8988T (cell line): ENCODE measurements at regions not wholly inside any gene's neighbourhood (a gene's known extent, or its start where the extent isn't known, plus 50 kb on each side); places are given as distances from the start of the nearest gene placed in this dataset.
"Not testable (repeated sequence)": the region's sequence is repeated elsewhere in the genome, so short reads cannot be mapped to it uniquely, and the experiment has no call there.

ENCODE experiments used
- DNase-seq: peaks from one replicate; pipeline ENCODE4 v3.0.0; 2011

DNA sequence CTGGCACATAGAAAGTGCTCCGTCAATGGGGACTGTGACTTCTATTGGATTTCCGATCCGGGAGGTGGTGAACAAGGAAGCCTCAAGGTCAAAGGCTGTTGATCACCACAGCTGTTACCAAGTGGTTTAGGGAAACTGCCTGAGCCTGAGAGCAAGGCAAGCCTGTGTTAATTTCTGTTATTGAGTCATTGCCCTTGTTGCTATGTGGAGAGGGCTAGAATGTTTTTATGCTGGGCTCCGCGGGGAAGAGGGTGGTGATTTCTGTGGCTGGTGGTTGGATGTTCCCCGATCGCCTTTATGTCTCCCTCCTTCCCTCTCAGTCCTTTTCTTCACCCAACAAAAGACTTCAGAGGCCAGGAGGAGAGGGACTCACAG lies 108.5 kb upstream of the ALX4 start:
- DNase-seq = no peak

DNA sequence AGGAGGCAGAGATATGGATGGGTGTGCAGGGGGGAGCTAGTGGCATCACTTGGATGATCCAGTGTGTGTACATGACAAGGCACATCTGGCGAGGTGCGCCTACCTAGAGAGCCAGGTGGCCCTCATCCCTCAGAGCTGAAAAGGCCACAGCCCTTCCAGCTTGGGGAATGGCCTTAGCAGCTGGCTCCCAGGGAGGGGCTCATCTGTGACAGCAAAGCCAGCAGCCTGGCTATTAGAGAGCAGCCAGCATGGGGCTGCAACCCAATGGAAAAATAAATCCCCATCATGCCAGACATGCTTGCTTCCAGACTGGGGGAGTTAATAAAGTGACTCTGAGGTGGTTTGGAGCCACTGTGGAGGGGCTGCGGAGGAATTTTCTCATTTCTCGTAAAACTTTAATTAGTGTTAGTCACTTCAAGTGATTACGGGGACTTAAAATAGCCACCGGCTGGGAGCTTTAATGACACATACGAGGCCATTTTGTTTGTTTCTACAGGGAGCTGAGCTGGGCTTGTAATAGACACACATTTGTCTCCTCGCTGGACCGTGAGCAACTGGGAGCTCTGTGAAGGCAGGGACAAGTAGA lies 111.2 kb upstream of the ALX4 start:
- DNase-seq = no peak

DNA sequence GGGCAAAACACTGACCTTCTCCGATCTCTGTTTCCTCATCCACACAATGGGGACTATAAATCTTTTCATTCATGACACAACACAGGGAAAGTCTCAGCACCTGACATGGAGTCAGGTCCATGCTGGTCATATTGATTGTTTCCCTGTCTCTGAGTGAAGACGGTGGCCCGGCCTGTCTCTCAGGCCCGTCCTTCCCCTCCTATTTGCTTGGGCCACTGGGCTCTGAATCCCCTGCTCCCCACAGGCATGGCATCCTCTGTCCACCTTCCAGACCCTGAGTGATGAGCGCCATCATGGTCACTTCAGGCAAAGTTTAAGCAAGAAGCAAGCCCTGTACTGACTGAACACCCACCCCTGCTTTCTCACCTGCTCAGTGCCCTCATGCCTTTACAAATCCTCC lies 113.3 kb upstream of the ALX4 start:
- DNase-seq = no peak

DNA sequence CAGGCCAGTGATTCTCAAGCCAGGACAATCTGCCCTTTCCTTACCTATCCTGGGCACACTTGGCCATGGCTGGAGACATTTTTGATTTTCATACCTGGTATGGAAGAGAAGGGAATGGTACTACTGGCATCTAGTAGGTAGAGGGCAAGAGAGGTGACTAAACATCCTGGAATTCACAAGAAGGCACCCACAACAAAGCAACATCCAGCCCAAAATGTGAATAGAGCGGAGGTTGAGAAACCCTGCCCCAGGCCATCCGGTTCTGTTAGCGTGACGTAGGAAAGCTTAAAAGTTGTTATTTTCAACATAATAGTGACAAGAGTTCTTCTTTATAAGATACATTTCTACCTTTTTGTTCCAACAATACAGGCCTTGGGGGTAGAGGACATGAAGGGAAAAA lies 114.9 kb upstream of the ALX4 start:
- no peak for DNase-seq

DNA sequence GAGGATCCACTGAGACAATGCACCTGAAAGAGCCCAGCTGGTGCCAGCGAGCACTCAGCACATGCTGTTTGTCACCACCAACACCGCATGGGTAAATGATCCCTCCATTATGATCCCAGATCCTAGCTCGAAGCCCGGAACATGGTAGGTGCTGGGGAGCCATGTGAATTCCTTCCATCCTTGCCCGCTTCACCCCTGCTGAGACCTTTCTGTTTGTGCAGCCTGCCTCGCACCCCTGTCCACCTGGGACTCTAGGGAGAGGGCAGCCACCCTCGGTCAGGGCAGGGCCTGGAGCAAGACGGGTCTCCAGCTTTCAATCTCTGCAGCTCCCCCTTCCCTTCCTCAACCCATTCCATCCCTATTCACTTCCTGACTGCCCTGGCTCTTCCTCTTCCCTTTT lies 116.2 kb upstream of the ALX4 start:
- no peak for DNase-seq

DNA sequence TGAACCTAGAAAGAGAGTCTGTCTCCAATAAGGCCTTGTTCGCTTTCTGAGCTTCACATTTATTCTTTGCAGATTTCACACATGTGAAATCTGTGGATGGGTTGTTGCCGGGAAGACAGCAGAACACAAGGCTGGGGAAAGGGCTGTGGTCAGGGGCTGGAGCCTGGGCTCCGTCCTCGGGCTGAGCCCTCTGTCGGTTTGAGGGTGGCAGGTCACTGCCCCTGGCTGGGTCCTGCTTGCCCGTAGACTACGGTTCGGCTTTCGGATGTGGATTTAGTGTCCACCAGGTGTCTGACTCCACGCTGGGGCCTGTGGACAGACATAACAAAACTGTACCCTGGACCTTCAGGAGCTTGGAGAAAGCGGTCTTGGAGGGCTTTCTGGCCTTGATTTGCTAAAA lies 117.0 kb upstream of the ALX4 start:
- DNase-seq = no peak

DNA sequence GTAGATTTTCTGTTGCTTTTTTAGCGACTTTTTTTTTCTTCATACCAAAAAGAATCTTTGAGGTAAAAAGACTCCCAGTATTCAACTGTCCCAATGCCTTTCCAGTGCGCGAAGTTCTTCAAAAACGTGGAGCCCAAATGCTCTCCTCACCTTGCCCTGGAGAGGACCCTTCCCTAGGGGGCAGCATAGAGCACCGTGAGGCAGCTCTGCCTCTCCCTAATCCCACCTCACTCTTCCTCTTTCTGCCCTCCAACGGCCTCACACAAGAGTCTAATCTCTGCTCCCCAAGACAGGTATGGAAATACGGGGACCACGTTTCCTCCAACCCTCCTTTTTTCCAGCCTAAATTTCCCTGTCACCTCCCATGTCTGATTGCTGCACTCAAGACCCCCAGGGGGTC lies 117.5 kb upstream of the ALX4 start:
- no peak for DNase-seq

DNA sequence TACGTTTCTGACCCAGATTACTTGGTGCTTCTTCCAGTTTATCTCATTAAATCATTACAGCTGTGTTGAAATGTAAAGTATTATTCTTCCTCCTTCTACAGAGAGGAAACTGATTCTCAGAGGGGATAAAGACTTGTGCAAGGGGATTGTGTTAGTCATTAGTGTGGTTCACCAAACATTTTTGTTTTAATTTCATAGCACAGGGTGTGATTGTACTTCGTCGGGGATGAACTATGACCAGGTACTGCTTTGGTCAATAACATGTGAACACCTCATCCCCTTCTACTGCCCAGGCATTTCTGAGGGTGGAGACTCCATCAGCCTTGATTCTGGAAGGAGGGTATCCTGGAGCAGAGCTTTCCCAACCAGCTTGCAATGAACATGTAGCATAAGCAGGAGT lies 120.2 kb upstream of the ALX4 start:
- DNase-seq = no peak

DNA sequence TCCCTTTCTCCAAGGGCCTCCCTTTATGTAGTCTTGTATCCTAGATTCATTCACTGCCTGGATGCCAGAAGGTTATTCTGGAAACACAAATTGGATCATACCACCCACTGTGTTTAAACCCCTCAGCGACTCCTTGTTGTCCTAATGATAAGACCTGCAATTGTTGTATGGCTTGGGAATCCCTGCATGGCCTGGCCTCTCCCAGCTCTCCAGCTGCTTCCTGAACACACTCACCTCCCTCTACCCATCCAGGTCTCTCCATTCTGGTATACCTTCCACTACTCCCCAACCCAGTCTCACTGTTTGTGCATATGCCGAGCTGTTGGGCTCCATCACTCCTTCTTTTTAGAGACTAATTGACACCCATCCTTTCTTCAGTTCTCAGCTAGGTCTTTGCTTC lies 124.3 kb upstream of the ALX4 start:
- DNase-seq = no peak

DNA sequence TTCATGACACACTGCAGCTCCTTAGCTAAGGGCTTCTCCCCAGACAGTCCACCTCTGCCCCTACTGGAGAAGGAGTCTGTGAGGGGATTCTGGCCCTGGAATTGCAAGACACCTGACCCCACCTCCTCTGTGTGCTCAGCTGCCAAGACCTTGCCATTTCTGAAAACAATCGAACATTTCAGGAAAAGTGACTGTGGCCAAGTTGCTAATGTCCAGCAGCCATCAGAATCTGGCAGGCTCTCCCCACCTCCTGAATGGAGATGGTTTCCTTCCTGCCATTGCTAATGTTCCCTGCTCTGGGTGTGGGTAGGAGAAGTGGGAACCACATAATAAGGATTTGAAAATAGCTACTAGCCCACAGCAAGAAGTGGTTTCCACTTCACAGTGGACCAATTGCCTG lies 127.2 kb upstream of the ALX4 start:
- no peak for DNase-seq

DNA sequence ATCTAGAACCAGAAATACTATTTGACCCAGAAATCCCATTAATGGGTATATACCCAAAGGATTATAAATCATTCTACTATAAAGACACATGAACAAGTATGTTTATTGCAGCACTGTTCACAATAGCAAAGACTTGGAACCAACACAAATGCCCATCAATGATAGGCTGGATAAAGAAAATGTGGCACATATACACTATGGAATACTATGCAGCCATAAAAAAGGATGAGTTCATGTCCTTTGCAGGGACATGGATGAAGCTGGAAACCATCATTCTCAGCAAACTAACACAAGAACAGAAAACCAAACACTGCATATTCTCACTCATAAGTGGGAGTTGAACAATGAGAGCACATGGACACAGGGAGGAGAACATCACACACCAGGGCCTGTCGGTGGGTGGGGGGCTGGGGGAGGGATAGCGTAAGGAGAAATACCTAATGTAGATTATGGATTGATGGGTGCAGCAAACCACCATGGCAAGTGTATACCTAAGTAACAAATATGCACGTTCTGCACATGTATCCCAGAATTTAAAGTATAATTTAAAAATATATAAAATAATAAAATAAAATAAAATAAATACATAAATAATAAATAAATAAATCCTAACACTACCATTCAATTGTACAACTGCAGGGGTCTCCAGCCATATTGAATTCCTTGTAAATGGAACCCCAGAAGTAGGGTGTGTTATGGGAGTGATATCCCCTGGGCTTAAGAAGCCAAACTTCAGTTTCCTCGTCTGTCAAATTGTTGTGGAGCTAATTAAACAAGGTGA lies 122.4 kb upstream of the CD82 start:
- DNase-seq = not testable (repeated sequence)

DNA sequence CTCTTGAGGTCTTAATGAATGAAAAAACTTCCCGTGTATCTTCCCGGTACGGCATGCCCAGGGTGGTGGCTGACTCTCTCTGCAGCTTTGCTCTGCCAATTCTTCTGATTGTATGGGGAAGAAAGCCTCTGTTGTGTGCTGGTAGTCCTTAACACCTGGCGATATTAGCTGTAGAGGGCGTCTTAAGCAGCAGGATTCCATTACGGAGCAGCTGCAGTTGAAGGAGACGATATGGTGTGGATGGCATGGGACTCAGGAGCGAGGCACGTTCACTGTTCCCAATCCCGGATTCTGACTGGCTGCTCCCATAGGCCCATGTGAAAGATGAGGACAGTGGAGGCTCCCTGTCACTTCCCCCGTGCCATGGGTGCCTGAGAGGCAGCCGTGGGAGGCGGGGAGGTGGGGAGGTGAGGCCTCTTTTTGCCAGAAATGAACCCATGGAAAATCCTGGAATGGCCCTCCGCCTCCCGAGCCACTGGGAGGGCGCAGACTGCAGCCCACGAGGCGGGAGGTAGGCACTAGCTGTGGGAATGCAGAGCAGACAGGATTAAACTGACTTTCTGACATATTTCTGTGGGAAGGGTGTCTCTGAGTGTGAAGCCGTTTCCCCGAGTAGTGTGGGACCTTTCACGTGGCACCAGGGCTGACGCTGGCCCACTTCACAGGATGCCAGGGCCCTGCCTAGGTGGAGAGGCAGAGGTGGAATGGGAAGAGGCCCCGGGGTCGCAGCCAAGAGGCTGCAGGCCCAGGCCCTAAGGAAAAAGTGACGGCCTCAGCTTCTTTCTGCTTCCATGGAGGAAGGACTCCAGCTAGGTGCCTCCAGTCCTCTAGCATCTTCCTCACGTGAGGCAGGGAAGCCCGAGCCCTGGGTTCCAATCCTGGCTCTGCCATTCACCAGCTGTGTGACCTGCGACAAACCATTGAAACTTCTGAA lies 121.4 kb upstream of the CD82 start:
- no peak for DNase-seq

DNA sequence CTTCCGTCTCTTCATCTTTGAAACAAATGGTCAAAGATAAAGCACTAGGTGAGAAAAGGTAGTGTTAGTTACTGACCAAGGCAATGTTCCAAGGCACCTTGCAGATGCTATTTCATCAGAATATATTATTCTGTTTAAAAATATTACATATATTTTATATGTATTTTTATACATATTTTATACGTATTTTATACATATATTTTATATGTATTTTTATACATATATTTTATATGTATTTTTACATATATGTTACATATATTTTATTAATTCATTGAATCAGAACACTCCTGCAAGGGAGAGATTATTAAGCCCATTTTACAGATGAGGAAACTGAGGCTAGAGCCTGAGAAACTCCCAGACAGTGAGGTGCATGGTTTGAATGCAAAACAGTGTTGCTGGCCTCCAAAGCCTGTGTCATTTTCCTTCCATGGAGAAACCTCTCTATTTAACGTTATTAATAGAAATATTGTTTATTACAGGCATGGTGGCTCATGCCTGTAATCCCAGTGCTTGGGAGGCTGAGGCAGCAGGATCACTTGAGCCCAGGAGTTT lies 120.6 kb upstream of the CD82 start:
- DNase-seq = no peak

DNA sequence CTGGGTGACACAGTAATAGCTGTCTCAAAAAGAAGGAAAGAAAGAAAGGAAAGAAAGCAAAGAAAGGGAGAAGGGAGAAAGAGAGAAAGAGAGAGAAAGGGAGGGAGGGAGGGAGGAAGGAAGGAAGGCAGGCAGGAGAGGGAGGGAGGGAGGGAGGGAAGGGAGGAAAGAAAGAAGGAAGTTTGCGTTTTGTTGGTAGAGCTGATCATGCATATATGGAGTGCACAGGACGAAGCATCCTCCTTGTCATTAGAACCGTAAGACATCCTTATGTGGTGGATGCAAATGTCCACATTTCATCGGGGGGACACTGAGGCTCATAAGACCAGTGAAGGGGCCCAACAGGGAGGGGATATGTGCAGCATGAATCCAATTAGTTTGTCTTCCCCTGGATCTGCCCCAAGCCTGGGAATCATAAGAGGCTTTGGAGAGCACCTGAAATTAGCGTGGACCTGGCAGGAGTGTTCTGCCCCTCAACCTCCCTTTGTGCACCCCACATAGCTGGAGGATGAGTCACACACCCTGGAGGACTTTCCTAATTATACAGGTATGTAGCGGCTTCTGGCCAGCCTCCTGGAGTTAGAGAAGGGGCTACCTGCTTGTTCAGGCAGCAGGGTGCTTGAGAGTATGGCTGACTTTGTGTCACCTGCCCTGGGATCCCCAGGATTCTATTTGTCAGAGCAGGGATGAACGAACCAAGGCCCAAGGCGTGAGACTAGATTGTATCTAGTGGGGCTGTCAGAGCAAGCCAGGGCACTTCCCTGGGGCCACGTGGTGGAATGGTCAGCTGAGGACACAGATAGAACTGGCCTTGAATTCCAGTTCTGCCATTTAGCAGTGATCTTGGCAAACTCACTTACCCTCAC lies 119.7 kb upstream of the CD82 start:
- no peak for DNase-seq

DNA sequence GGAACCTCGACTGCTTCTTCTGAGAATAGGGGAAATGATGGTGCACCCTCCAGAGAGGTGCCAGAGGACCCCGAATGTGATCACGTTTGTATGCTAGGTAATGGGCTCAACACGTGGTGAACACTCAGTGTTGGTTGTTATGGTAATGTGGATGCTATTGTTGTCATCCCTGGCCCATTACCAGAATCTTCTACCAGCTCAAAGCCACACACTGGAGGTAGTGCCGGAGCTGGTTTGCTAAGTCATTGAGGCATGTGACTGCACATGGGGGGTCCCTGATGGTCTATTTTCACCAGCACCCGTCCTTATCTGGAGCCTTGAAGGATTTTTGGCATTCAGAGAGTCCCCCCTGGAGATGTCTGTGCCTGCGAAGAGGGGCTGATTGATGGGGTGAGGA lies 119.1 kb upstream of the CD82 start:
- DNase-seq = no peak

DNA sequence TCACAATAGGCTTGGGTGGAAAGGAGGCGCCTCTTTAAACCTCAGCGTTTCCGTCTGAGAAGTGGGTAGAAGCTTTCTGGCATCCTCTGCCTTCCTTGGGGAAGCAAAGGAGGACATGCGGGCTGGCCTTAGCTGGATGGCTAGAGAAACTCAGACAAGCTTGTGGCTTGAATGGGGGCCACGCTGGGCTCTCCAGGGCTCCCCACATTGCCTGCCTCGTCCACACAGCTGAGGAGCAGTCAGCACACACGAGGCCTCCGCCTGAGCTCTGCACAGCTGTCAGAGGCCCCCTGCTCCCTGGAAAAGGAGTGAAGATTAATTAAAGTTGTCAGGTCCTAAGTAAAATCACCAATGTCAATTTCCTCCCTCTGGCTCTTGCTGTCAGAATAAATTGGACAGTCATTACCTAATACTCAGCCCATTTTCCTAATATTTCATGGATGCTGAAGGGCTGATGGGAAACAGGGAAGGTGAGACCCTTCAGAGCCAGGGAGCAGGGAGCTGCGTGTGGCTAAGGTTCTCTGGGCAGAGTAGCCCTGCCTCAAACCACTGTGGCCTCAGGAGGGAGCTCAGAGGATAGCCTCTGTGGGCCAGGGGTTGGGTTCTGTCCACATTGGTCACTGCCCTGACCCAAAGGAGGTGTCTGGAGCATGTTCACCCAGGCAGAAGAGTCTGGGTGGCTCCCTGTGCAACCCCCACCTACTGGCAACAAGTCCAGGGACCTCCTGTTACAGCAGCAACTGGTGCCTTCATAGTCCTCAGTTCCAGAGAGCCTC lies 118.3 kb upstream of the CD82 start:
- DNase-seq = no peak

DNA sequence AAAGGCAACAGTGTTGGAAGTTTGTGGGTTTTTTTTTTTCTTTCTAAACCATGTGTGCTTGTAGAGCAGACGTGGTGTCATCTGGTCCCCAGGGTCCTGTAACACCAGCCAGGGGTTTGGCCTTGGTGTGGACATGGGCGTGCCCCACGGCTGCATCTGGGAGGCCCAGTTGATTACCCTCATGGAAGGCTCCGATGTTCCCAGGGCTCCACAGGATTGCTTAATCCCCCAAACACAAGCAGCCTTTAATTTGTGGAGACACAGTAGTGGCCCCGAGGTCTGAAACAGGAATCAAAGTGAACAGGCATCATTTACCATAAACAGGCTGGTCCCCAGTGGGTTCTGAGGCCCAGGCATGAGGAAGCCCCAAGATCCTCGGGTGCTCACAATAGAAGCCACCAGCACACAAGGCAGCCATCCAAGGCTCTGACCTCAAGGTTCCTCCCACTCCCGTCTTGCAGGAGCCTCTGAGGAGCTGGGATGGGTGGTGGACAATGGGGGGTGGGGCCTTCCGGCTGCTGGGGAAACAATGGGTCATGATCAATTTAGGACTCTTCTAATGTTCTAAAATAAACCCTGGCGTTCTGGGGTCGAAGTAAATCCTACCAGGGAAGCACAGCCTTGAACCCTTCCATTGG lies 115.0 kb upstream of the CD82 start:
- no peak for DNase-seq

DNA sequence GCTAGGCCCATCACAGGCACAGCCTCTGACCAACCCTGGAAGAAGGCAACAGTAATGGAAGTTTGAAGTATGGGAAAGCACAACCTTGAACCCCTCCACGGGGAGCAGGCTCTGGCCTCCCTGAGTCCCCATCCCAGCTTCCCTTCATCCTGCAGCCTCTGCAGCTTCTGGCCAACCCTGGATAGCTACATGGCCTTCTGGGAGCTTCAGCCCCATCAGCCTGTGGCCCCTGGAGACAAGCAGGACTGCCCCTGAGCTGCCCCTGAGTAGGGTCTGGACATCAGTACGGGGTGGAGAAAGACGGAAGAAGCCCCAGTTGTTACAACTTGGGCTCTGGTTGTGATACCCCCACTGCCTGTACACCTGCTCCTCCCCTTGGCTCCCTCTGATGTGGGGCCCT lies 113.8 kb upstream of the CD82 start:
- no peak for DNase-seq

DNA sequence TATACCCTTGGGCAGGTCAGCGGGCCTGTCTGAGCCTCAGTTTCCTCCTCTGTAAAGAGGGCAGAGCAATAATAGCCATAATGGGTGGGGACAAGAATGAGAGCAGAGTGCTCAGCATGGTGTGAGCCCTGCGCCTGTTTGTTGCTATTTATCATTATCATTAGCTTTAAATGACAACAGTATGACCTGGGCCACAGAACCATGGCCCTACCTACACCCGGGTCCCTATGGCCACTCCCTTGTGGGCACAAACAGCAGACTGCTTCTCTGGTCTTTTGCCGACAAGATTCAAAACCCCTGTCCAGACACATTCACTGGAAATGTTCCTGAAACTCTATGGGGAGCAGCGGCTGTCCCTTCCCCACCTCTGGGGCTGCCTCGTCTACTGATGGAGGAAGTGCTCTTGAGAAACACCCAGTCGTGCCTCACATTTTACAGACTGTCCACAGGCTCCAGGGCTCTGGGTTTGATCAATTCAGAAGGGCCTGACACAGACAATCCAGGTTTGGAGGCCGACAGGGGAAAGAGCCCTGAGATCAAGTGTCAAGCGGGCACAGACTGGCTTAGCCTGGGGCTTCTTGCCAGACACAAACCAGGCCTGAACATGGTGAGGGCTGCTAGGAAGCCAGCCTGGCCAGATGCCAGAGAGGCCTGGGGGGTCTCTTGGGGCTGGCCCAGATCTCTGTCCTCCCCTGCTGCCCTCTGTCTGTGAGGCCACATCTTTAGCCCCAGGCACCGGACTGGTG lies 112.5 kb upstream of the CD82 start:
- DNase-seq = no peak

DNA sequence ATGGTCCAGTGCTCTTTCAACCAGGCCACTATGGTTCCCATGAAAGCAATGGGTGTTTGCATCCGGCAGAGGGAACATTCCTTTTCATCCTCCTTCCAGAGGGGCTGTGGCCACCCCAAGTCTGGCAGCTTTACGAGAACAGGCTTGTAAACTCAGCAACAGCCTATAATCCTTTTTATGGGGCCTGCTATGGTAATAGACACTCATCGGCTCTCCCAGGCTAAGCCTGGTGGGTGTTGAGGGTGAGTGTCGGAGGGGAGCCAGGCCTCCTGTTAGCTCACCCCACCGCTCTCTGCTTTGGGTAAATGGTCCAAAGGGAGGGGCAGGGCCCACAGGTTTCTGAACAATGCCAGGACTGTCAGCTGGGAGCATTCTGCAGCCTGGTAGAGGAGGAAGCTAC lies 111.6 kb upstream of the CD82 start:
- no peak for DNase-seq

DNA sequence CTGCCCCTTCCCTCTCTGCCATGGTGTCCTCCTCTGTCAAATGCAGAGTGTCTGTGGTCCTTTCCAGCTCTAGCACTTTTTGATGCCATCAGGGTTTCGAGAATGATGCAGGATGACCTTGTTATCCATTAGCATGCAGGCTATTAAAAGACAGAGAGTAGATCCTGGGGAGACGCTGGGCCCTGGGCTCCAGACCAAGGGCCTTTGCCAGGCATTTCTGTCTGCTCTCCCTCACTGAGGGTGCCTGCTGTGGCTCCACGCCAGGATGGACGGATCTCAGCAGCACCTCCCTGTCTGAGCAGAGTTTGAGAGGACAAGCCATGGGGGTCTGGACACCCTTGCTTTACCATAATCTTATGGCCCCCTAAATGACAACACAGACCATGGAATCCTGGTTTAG lies 110.8 kb upstream of the CD82 start:
- DNase-seq = no peak
